ENCODE measurements at regions not wholly inside any gene's neighbourhood (a gene's known extent, or its start where the extent isn't known, plus 50 kb on each side); places are given as distances from the start of the nearest gene placed in this dataset.

- H3K4me3 ChIP-seq (ENCODE audit: low read depth, low read length): no peak overlapping the region
- DNase-seq (ENCODE audit: low read depth): no peak
- in situ Hi-C loops (cut with HindIII; ENCODE audit: low sequenced_read_pairs): no loop called here
These were observed 142.7 kb upstream of the CD180 start for GRCh38 chr5:67339219-67339767.

GRCh38 chr5:67338421-67338820 lies 141.8 kb upstream of the CD180 start:
- no peak for TF ChIP-seq CTCF (IDR thresholded peaks at IDR 0.05; ENCODE audit: low read depth, low read length, missing control alignments)
- no peak overlapping the region for H3K4me3 ChIP-seq (ENCODE audit: low read depth, low read length)
- peak; percentile 43 for DNase-seq (ENCODE audit: low read depth)
- in situ Hi-C loops (cut with HindIII; ENCODE audit: low sequenced_read_pairs): no loop called here

More at GRCh38 chr5:67339219-67339767, 142.7 kb upstream of the CD180 start:
- no peak for TF ChIP-seq CTCF (IDR thresholded peaks at IDR 0.05; ENCODE audit: low read depth, low read length, missing control alignments)

- no peak for DNase-seq (ENCODE audit: low read depth)
- no peak for TF ChIP-seq CTCF (IDR thresholded peaks at IDR 0.05; ENCODE audit: low read depth, low read length, missing control alignments)
- in situ Hi-C loops (cut with HindIII; ENCODE audit: low sequenced_read_pairs): no loop called here
These were observed 141.2 kb upstream of the CD180 start for GRCh38 chr5:67337751-67338150.

GRCh38 chr5:67335426-67335825 lies 138.8 kb upstream of the CD180 start:
- DNase-seq (ENCODE audit: low read depth): no peak
- in situ Hi-C loops (cut with HindIII; ENCODE audit: low sequenced_read_pairs): no loop called here
- no peak overlapping the region for H3K4me3 ChIP-seq (ENCODE audit: low read depth, low read length)
- no peak for TF ChIP-seq CTCF (IDR thresholded peaks at IDR 0.05; ENCODE audit: low read depth, low read length, missing control alignments)

More at GRCh38 chr5:67337751-67338150, 141.2 kb upstream of the CD180 start:
- H3K4me3 ChIP-seq (ENCODE audit: low read depth, low read length): no peak overlapping the region

- DNase-seq (ENCODE audit: low read depth): no peak
- no peak overlapping the region for H3K4me3 ChIP-seq (ENCODE audit: low read depth, low read length)
- in situ Hi-C loops (cut with HindIII; ENCODE audit: low sequenced_read_pairs): no loop called here
- no peak for TF ChIP-seq CTCF (IDR thresholded peaks at IDR 0.05; ENCODE audit: low read depth, low read length, missing control alignments)
These were observed 137.8 kb upstream of the CD180 start for GRCh38 chr5:67334373-67334772.

- TF ChIP-seq CTCF (IDR thresholded peaks at IDR 0.05; ENCODE audit: low read depth, low read length, missing control alignments): no peak
- no peak overlapping the region for H3K4me3 ChIP-seq (ENCODE audit: low read depth, low read length)
- in situ Hi-C loops (cut with HindIII; ENCODE audit: low sequenced_read_pairs): no loop called here
- DNase-seq (ENCODE audit: low read depth): no peak
These were observed 136.6 kb upstream of the CD180 start for GRCh38 chr5:67333171-67333570.
